ENCODE measurements at regions not wholly inside any gene's neighbourhood (a gene's known extent, or its start where the extent isn't known, plus 50 kb on each side); places are given as distances from the start of the nearest gene placed in this dataset.

GRCh38 chr1:243956450-243956849, 94.6 kb upstream of the ZBTB18 start:
- no peak for TF ChIP-seq GABPA (IDR thresholded peaks at IDR 0.05; ENCODE audit: low read depth)
- TF ChIP-seq CTCF (IDR thresholded peaks at IDR 0.05; ENCODE audit: insufficient read depth, low read length): no peak
- TF ChIP-seq REST (IDR thresholded peaks at IDR 0.05; ENCODE audit: insufficient replicate concordance, low read depth): no peak
- TF ChIP-seq POLR2AphosphoS5 (IDR thresholded peaks at IDR 0.05; ENCODE audit: low read depth): no peak

All from HL-60 (cell line).